Prostate gland (tissue), 2 donors: ENCODE measurements at regions not wholly inside any gene's neighbourhood (a gene's known extent, or its start where the extent isn't known, plus 50 kb on each side); places are given as distances from the start of the nearest gene placed in this dataset.

Experiments
- POLR2A ChIP-seq: fragments of 450-650 bp; IDR thresholded peaks from one replicate; pipeline ENCODE4 v1.6.1; 2016; ENCODE audit warnings: antibody characterized with exemption, mild to moderate bottlenecking
- TF ChIP-seq, protein P1 (sequence below), 4 experiments: fragments of 200-600 bp in 2 of 4; fragments of 450-650 bp in 2 of 4; sonication (generic) in 2 of 4; IDR thresholded peaks; 1 replicate in 3 of 4; 2 replicates in 1 of 4; pipeline ENCODE4 v1.5.1; 2016 to 2019; ENCODE audit warnings: antibody characterized with exemption in 4 of 4, mild to moderate bottlenecking in 2 of 4, moderate library complexity in 2 of 4

DNA sequence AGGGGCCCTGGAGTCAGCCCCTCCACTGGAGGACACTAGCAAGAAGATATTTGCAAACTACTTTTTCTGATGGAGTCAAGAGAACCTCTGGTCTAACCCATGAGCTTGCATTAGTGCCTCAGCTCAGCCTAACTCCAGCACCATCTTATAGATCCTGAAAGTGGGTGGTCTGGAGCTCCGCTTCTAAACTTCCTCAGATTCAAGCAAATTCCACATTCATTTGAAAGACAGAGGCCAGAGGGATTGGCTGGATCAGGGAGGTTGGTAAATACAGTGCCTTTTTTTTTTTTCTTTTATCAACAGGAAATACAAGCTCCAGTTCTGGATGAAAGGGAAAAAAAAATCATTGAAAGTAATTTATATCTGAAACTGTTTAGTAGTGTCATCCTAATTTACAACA is 99.9 kb downstream of the ENC1 start:
- TF ChIP-seq, protein P1, sequence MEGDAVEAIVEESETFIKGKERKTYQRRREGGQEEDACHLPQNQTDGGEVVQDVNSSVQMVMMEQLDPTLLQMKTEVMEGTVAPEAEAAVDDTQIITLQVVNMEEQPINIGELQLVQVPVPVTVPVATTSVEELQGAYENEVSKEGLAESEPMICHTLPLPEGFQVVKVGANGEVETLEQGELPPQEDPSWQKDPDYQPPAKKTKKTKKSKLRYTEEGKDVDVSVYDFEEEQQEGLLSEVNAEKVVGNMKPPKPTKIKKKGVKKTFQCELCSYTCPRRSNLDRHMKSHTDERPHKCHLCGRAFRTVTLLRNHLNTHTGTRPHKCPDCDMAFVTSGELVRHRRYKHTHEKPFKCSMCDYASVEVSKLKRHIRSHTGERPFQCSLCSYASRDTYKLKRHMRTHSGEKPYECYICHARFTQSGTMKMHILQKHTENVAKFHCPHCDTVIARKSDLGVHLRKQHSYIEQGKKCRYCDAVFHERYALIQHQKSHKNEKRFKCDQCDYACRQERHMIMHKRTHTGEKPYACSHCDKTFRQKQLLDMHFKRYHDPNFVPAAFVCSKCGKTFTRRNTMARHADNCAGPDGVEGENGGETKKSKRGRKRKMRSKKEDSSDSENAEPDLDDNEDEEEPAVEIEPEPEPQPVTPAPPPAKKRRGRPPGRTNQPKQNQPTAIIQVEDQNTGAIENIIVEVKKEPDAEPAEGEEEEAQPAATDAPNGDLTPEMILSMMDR (IDR thresholded peaks at IDR 0.05), result no peak
- TF ChIP-seq POLR2A, result no peak
